CD4-positive, alpha-beta T cell treated with Interleukin-6 for 4 hours (primary cell): ENCODE measurements at regions not wholly inside any gene's neighbourhood (a gene's known extent, or its start where the extent isn't known, plus 50 kb on each side); places are given as distances from the start of the nearest gene placed in this dataset.
A peak's percentile ranks its signal among the peaks of the same experiment; 100 is the strongest.

ENCODE experiments used
- DNase-seq: peaks from one replicate; pipeline ENCODE4 v3.0.0-alpha.2; 2020; ENCODE audit warnings: mixed read lengths

- peak; percentile 44 for DNase-seq
Measured at GRCh38 chr2:9681427-9681817, 50.6 kb upstream of the YWHAQ start.

GRCh38 chr2:9685637-9686036 lies 54.8 kb upstream of the YWHAQ start:
- DNase-seq, result no peak

- DNase-seq, result no peak
Measured at GRCh38 chr2:9686061-9686460, 55.3 kb upstream of the YWHAQ start.

GRCh38 chr2:9690252-9690651 lies 59.5 kb upstream of the YWHAQ start:
- DNase-seq, result no peak

GRCh38 chr2:9690716-9691498 lies 60.1 kb upstream of the YWHAQ start:
- no peak for DNase-seq

GRCh38 chr2:9692456-9693195 lies 61.8 kb upstream of the YWHAQ start:
- DNase-seq, result no peak

- DNase-seq, result peak; percentile 23
Measured at GRCh38 chr2:9693196-9693491, 62.3 kb upstream of the YWHAQ start.

GRCh38 chr2:9693646-9694045 lies 62.8 kb upstream of the YWHAQ start:
- DNase-seq, result no peak

- DNase-seq, result no peak
Measured at GRCh38 chr2:9694661-9695234, 64.0 kb upstream of the YWHAQ start.

- no peak for DNase-seq
Measured at GRCh38 chr2:9695941-9696340, 65.1 kb upstream of the YWHAQ start.

GRCh38 chr2:9696731-9697130 lies 65.9 kb upstream of the YWHAQ start:
- no peak for DNase-seq

- no peak for DNase-seq
Measured at GRCh38 chr2:9697909-9698308, 67.1 kb upstream of the YWHAQ start.

GRCh38 chr2:9699139-9700108 lies 68.6 kb upstream of the YWHAQ start:
- peak; percentile 19 for DNase-seq

- no peak for DNase-seq
Measured at GRCh38 chr2:9700109-9700495, 69.3 kb upstream of the YWHAQ start.

GRCh38 chr2:9702604-9703084 lies 71.8 kb upstream of the YWHAQ start:
- DNase-seq, result no peak

GRCh38 chr2:9703085-9703678 lies 72.4 kb upstream of the YWHAQ start:
- DNase-seq, result peak; percentile 79

GRCh38 chr2:9703701-9704221 lies 73.0 kb upstream of the YWHAQ start:
- peak; percentile 19 for DNase-seq

- DNase-seq, result no peak
Measured at GRCh38 chr2:9704600-9704999, 73.8 kb upstream of the YWHAQ start.

GRCh38 chr2:9705196-9705595 lies 74.4 kb upstream of the YWHAQ start:
- DNase-seq, result no peak

- no peak for DNase-seq
Measured at GRCh38 chr2:9707008-9707407, 76.2 kb upstream of the YWHAQ start.

- DNase-seq, result no peak
Measured at GRCh38 chr2:9707611-9708160, 76.9 kb upstream of the YWHAQ start.
